Ishikawa (cell line): ENCODE measurements at regions not wholly inside any gene's neighbourhood (a gene's known extent, or its start where the extent isn't known, plus 50 kb on each side); places are given as distances from the start of the nearest gene placed in this dataset.

Experiments used
- CEBPB ChIP-seq: IDR thresholded peaks from 2 replicates; pipeline ENCODE4 v1.6.1; 2012
- CREB1 ChIP-seq: IDR thresholded peaks from 2 replicates; pipeline ENCODE4 v1.6.1; 2012; ENCODE audit warnings: low read depth
- EGR1 ChIP-seq: IDR thresholded peaks from 2 replicates; pipeline ENCODE4 v1.6.1; 2012
- EP300 ChIP-seq: IDR thresholded peaks from 2 replicates; pipeline ENCODE4 v1.6.1; 2012; ENCODE audit warnings: borderline replicate concordance
- FOXM1 ChIP-seq: IDR thresholded peaks from 2 replicates; pipeline ENCODE4 v1.6.1; 2012; ENCODE audit warnings: low read depth, borderline replicate concordance
- MAX ChIP-seq: IDR thresholded peaks from 2 replicates; pipeline ENCODE4 v1.6.1; 2012
- NFIC ChIP-seq: IDR thresholded peaks from 2 replicates; pipeline ENCODE4 v1.6.1; 2012
- RAD21 ChIP-seq: IDR thresholded peaks from 2 replicates; pipeline ENCODE4 v1.6.1; 2012; ENCODE audit warnings: low read depth
- REST ChIP-seq: IDR thresholded peaks from 2 replicates; pipeline ENCODE4 v1.6.1; 2012; ENCODE audit warnings: low read depth, mild to moderate bottlenecking
- TAF1 ChIP-seq: IDR thresholded peaks from 2 replicates; pipeline ENCODE4 v1.6.1; 2012; ENCODE audit warnings: low read depth, mild to moderate bottlenecking
- TCF12 ChIP-seq: IDR thresholded peaks from 2 replicates; pipeline ENCODE4 v1.6.1; 2012; ENCODE audit warnings: low read depth
- TEAD4 ChIP-seq: IDR thresholded peaks from 2 replicates; pipeline ENCODE4 v1.6.1; 2012
- USF1 ChIP-seq: IDR thresholded peaks from 2 replicates; pipeline ENCODE4 v1.6.1; 2012
- YY1 ChIP-seq: IDR thresholded peaks from 2 replicates; pipeline ENCODE4 v1.6.1; 2012; ENCODE audit warnings: low read depth
- ZBTB7A ChIP-seq: IDR thresholded peaks from 2 replicates; pipeline ENCODE4 v1.6.1; 2012; ENCODE audit warnings: low read depth

- TF ChIP-seq MAX (no peak), TAF1 (no peak), CEBPB (no peak), NFIC (no peak), EGR1 (no peak), YY1 (no peak), RAD21 (no peak), EP300 (no peak), TEAD4 (no peak), USF1 (no peak)
Observed at GRCh38 chr16:55249936-55250335, 74.1 kb upstream of the IRX6 start.

GRCh38 chr16:55250701-55251100 lies 73.3 kb upstream of the IRX6 start:
- TF ChIP-seq TCF12 (no peak), CEBPB (no peak)

GRCh38 chr16:55251151-55251550 lies 72.9 kb upstream of the IRX6 start:
- TF ChIP-seq CEBPB (no peak), TAF1 (no peak), FOXM1 (no peak), EP300 (no peak), YY1 (no peak), REST (no peak), TCF12 (no peak), NFIC (no peak), EGR1 (no peak), MAX (no peak), RAD21 (no peak), TEAD4 (no peak), CREB1 (no peak), ZBTB7A (no peak), USF1 (no peak)

- TF ChIP-seq CREB1 (no peak), CEBPB (no peak), MAX (no peak), NFIC (no peak), FOXM1 (no peak), EP300 (no peak), REST (no peak), TAF1 (no peak), RAD21 (no peak), EGR1 (no peak), TCF12 (no peak), YY1 (no peak), ZBTB7A (no peak), TEAD4 (no peak), USF1 (no peak)
Observed at GRCh38 chr16:55252577-55252976, 71.4 kb upstream of the IRX6 start.

- no peak for TF ChIP-seq CREB1
- no peak for TF ChIP-seq YY1
- no peak for TF ChIP-seq TEAD4
- no peak for TF ChIP-seq RAD21
- no peak for TF ChIP-seq EP300
- no peak for TF ChIP-seq FOXM1
Observed at GRCh38 chr16:55253987-55254386, 70.0 kb upstream of the IRX6 start.
